HEK293 (cell line): ENCODE measurements at regions not wholly inside any gene's neighbourhood (a gene's known extent, or its start where the extent isn't known, plus 50 kb on each side); places are given as distances from the start of the nearest gene placed in this dataset.

Experiments used
- CTCF ChIA-PET: fragments of 350-600 bp; formaldehyde crosslinking; extraction: SDS; loops from one replicate; lab custom pipeline; 2021; ENCODE audit warnings: antibody characterized with exemption; lab: Yijun Ruan, JAX
- POLR2A ChIA-PET: fragments of 300-600 bp; formaldehyde crosslinking; extraction: SDS; loops from one replicate; lab custom pipeline; 2020; ENCODE audit warnings: antibody characterized with exemption, inconsistent platforms; lab: Yijun Ruan, JAX
- H3K27ac ChIP-seq: fragments of 200-500 bp; sonication (Bioruptor generic); 2 replicates; pipeline ENCODE4 v1.5.1; 2014; ENCODE audit warnings: low read depth, low read length, control low read depth, inconsistent platforms; ENCODE audit errors: extremely low read depth
- H3K36me3 ChIP-seq, 2 experiments: fragments of 200-500 bp in 1 of 2; sonication (Bioruptor generic) in 1 of 2; 1 replicate in 1 of 2; 2 replicates in 1 of 2; pipeline ENCODE4 v1.5.1; 2014 to 2017; ENCODE audit warnings: inconsistent platforms in 2 of 2, low read length in 2 of 2; ENCODE audit not compliant: control insufficient read depth in 2 of 2, insufficient read depth in 1 of 2
- H3K4me1 ChIP-seq: fragments of 200-500 bp; sonication (Bioruptor generic); 2 replicates; pipeline ENCODE4 v1.5.1; 2014; ENCODE audit warnings: mild to moderate bottlenecking, low read length, inconsistent platforms; ENCODE audit not compliant: control insufficient read depth, insufficient read depth
- H3K4me3 ChIP-seq: 2 replicates; pipeline ENCODE4 v1.5.1; 2011; ENCODE audit warnings: low read depth, mild to moderate bottlenecking, control low read depth, low read length, moderate library complexity
- H3K9me3 ChIP-seq: fragments of 200-500 bp; sonication (Bioruptor generic); 2 replicates; pipeline ENCODE4 v1.5.1; 2014; ENCODE audit warnings: low read depth, low read length, inconsistent platforms; ENCODE audit not compliant: control insufficient read depth, insufficient read depth
- GLI2 ChIP-seq: fragments of 450-650 bp; formaldehyde crosslinking; IDR thresholded peaks from 2 replicates; pipeline ENCODE4; 2017; ENCODE audit warnings: missing biosample characterization, missing genetic modification characterization, low read depth, borderline replicate concordance
- GLIS1 ChIP-seq: fragments of 450-650 bp; formaldehyde crosslinking; IDR thresholded peaks from 2 replicates; pipeline ENCODE4 v1.5.1; 2016; ENCODE audit warnings: missing biosample characterization, missing genetic modification characterization
- IKZF3 ChIP-seq: fragments of 450-650 bp; IDR thresholded peaks from 2 replicates; pipeline ENCODE4 v1.5.0; 2018; ENCODE audit warnings: missing biosample characterization, mild to moderate bottlenecking, missing genetic modification characterization, moderate library complexity
- KLF1 ChIP-seq: fragments of 450-650 bp; formaldehyde crosslinking; IDR thresholded peaks from 2 replicates; pipeline ENCODE4 v1.5.1; 2016; ENCODE audit warnings: missing biosample characterization, missing genetic modification characterization
- MEIS1 ChIP-seq: sonication (generic); formaldehyde crosslinking; IDR thresholded peaks from 2 replicates; pipeline ENCODE4 v1.8.1; 2022; ENCODE audit warnings: missing genetic modification reagents, mild to moderate bottlenecking, borderline replicate concordance
- OSR2 ChIP-seq: fragments of 450-650 bp; formaldehyde crosslinking; IDR thresholded peaks from 2 replicates; pipeline ENCODE4 v1.5.1; 2016; ENCODE audit warnings: missing biosample characterization, missing genetic modification characterization
- RBAK ChIP-seq: fragments of 450-650 bp; formaldehyde crosslinking; IDR thresholded peaks from 2 replicates; pipeline ENCODE4 v1.5.1; 2016; ENCODE audit warnings: missing biosample characterization, missing genetic modification characterization
- REPIN1 ChIP-seq: fragments of 450-650 bp; formaldehyde crosslinking; IDR thresholded peaks from 2 replicates; pipeline ENCODE4 v1.5.1; 2017; ENCODE audit warnings: missing biosample characterization, missing genetic modification characterization, low read depth
- SCRT1 ChIP-seq: fragments of 450-650 bp; formaldehyde crosslinking; IDR thresholded peaks from 2 replicates; pipeline ENCODE4 v1.5.1; 2016; ENCODE audit warnings: missing biosample characterization, missing genetic modification characterization, borderline replicate concordance
- TCF7L2 ChIP-seq: IDR thresholded peaks from 2 replicates; pipeline ENCODE4 v1.6.1; 2011; ENCODE audit warnings: low read depth, mild to moderate bottlenecking, inconsistent platforms, low read length, moderate library complexity, borderline replicate concordance
- ZBTB21 ChIP-seq: fragments of 450-650 bp; formaldehyde crosslinking; IDR thresholded peaks from 2 replicates; pipeline ENCODE4 v1.5.1; 2017; ENCODE audit warnings: missing biosample characterization, missing genetic modification characterization
- ZFP3 ChIP-seq: fragments of 450-650 bp; formaldehyde crosslinking; IDR thresholded peaks from 2 replicates; pipeline ENCODE4 v1.5.1; 2016; ENCODE audit warnings: low read depth, missing biosample characterization, missing genetic modification characterization
- ZNF155 ChIP-seq: fragments of 450-650 bp; formaldehyde crosslinking; IDR thresholded peaks from 2 replicates; pipeline ENCODE4 v1.5.1; 2016; ENCODE audit warnings: missing biosample characterization, missing genetic modification characterization
- ZNF214 ChIP-seq: fragments of 450-650 bp; formaldehyde crosslinking; IDR thresholded peaks from 2 replicates; pipeline ENCODE4 v1.5.1; 2017; ENCODE audit warnings: missing biosample characterization, mild to moderate bottlenecking, missing genetic modification characterization, borderline replicate concordance
- ZNF223 ChIP-seq: fragments of 450-650 bp; formaldehyde crosslinking; IDR thresholded peaks from 2 replicates; pipeline ENCODE4 v1.5.1; 2016; ENCODE audit warnings: missing biosample characterization, missing genetic modification characterization
- ZNF274 ChIP-seq, 2 experiments: fragments of 200-500 bp in 1 of 2; fragments of 450-650 bp in 1 of 2; sonication (Bioruptor generic) in 1 of 2; formaldehyde crosslinking in 1 of 2; IDR thresholded peaks; 2 replicates each; pipeline versions ENCODE4 v1.5.1 to v1.6.1; 2014 to 2016; ENCODE audit warnings: borderline replicate concordance in 1 of 2, inconsistent platforms in 1 of 2, low read length in 1 of 2, missing biosample characterization in 1 of 2, missing genetic modification characterization in 1 of 2
- ZNF302 ChIP-seq: fragments of 450-650 bp; formaldehyde crosslinking; IDR thresholded peaks from 2 replicates; pipeline ENCODE4 v1.5.1; 2016; ENCODE audit warnings: missing biosample characterization, missing genetic modification characterization, low read depth
- ZNF404 ChIP-seq: fragments of 450-650 bp; formaldehyde crosslinking; IDR thresholded peaks from 2 replicates; pipeline ENCODE4 v1.5.1; 2017; ENCODE audit warnings: missing biosample characterization, missing genetic modification characterization
- ZNF416 ChIP-seq: fragments of 450-650 bp; formaldehyde crosslinking; IDR thresholded peaks from 2 replicates; pipeline ENCODE4 v1.5.1; 2016; ENCODE audit warnings: missing biosample characterization, missing genetic modification characterization
- ZNF544 ChIP-seq: fragments of 450-650 bp; formaldehyde crosslinking; IDR thresholded peaks from 2 replicates; pipeline ENCODE4 v1.5.0; 2017; ENCODE audit warnings: missing biosample characterization, missing genetic modification characterization
- ZNF555 ChIP-seq: fragments of 450-650 bp; formaldehyde crosslinking; conservative IDR thresholded peaks from 2 replicates; pipeline ENCODE4 v1.5.1; 2017; ENCODE audit warnings: missing biosample characterization, mild to moderate bottlenecking, missing genetic modification characterization, inconsistent platforms
- ZNF560 ChIP-seq: fragments of 450-650 bp; formaldehyde crosslinking; IDR thresholded peaks from 2 replicates; pipeline ENCODE4 v1.5.1; 2017; ENCODE audit warnings: missing biosample characterization, missing genetic modification characterization, borderline replicate concordance
- ZNF585B ChIP-seq: fragments of 450-650 bp; formaldehyde crosslinking; IDR thresholded peaks from 2 replicates; pipeline ENCODE4 v1.5.1; 2016; ENCODE audit warnings: missing biosample characterization, missing genetic modification characterization
- ZNF596 ChIP-seq: fragments of 450-650 bp; IDR thresholded peaks from 2 replicates; pipeline ENCODE4 v1.5.0; 2018; ENCODE audit warnings: missing biosample characterization, mild to moderate bottlenecking, missing genetic modification characterization, moderate library complexity
- ZNF623 ChIP-seq: fragments of 450-650 bp; formaldehyde crosslinking; IDR thresholded peaks from 2 replicates; pipeline ENCODE4 v1.5.1; 2016; ENCODE audit warnings: missing biosample characterization, missing genetic modification characterization
- ZNF639 ChIP-seq: fragments of 450-650 bp; formaldehyde crosslinking; IDR thresholded peaks from 2 replicates; pipeline ENCODE4 v1.5.1; 2016; ENCODE audit warnings: missing biosample characterization, missing genetic modification characterization
- ZNF701 ChIP-seq: fragments of 450-650 bp; formaldehyde crosslinking; IDR thresholded peaks from 2 replicates; pipeline ENCODE4 v1.5.1; 2016; ENCODE audit warnings: missing biosample characterization, missing genetic modification characterization
- ZNF776 ChIP-seq: fragments of 450-650 bp; formaldehyde crosslinking; IDR thresholded peaks from 2 replicates; pipeline ENCODE4 v1.5.0; 2017; ENCODE audit warnings: missing biosample characterization, missing genetic modification characterization, borderline replicate concordance
- ZNF791 ChIP-seq: fragments of 450-650 bp; formaldehyde crosslinking; IDR thresholded peaks from 2 replicates; pipeline ENCODE4 v1.5.1; 2016; ENCODE audit warnings: missing biosample characterization, missing genetic modification characterization
- TF ChIP-seq, protein P1 (sequence below): fragments of 450-650 bp; formaldehyde crosslinking; IDR thresholded peaks from 2 replicates; pipeline ENCODE4 v1.5.1; 2016; ENCODE audit warnings: missing biosample characterization, missing genetic modification characterization, borderline replicate concordance

DNA sequence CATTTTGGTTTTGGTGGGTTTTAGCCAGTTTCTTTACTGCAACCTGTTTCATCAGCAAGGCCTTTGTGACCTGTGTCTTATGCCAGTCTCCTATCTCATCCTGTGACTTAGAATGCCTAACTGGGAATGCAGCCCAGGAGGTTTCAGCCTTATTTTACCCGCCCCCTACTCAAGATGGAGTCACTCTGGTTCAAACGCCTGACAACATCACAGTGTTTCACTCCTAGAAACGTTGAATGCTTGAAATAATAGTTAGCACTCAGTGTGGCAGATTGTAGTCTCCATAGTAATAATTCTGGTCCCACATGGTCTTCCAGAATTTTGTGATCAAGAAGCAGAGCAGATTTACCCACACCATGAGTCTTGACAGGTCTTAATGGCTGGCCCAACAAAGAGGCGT is 159.0 kb upstream of the TRIB2 start:
- H3K4me1 ChIP-seq, result peaks cover 12% of the 10 kb centered on the region
- H3K4me3 ChIP-seq, result no peak overlapping the region
- ChIA-PET POLR2A (no interaction called here), CTCF (interaction anchor here (0.6 to 1.9 kb wide), 2 partner anchors 10 to 509 kb away, joined by 4 to 6 read pairs; no protein-coding TSS in a partner anchor)
- H3K9me3 ChIP-seq, result no peaks in the 10 kb centered on the region
- no peak overlapping the region for H3K27ac ChIP-seq
- no peaks in the 10 kb centered on the region for H3K36me3 ChIP-seq
- TF ChIP-seq ZNF791 (tag by site-specific recombination) (no peak), SCRT1 (tag by site-specific recombination) (no peak), ZNF623 (no peak), ZNF404 (tag by site-specific recombination) (no peak), TCF7L2 (no peak), ZNF555 (tag by site-specific recombination) (no peak), ZNF155 (tag by site-specific recombination) (no peak), REPIN1 (tag by site-specific recombination) (no peak), ZNF302 (tag by site-specific recombination) (no peak)

- H3K4me3 ChIP-seq, result no peak overlapping the region
- TF ChIP-seq GLIS1 (tag by site-specific recombination), result no peak
- no peak for TF ChIP-seq ZNF596
- TF ChIP-seq KLF1 (tag by site-specific recombination), result no peak
- TF ChIP-seq RBAK (tag by site-specific recombination), result no peak
- no peak for TF ChIP-seq ZNF585B (tag by site-specific recombination)
- no peak for TF ChIP-seq ZNF701 (tag by site-specific recombination)
- TF ChIP-seq ZNF416 (tag by site-specific recombination), result no peak
- TF ChIP-seq ZFP3 (tag by site-specific recombination), result no peak
- no peak for TF ChIP-seq ZNF214
- TF ChIP-seq MEIS1 (CRISPR knock-in tag), result no peak
- TF ChIP-seq ZNF560, result no peak
- TF ChIP-seq ZBTB21 (tag by site-specific recombination), result no peak
- POLR2A ChIA-PET, result no interaction called here
- H3K9me3 ChIP-seq, result no peaks in the 10 kb centered on the region
- no peaks in the 10 kb centered on the region for H3K36me3 ChIP-seq
- peaks cover 12% of the 10 kb centered on the region for H3K4me1 ChIP-seq
- H3K27ac ChIP-seq, result no peak overlapping the region
- CTCF ChIA-PET, result interaction anchor here (0.6 kb wide), 1 partner anchor 18 kb away, joined by 3 read pairs; no protein-coding TSS in a partner anchor
Measured at GRCh38 chr2:12558519-12558918, 158.2 kb upstream of the TRIB2 start.

- peaks cover 3% of the 10 kb centered on the region for H3K4me1 ChIP-seq
- no peaks in the 10 kb centered on the region for H3K9me3 ChIP-seq
- ChIA-PET POLR2A (no interaction called here), CTCF (no interaction called here)
- no peaks in the 10 kb centered on the region for H3K36me3 ChIP-seq
- no peak overlapping the region for H3K4me3 ChIP-seq
- H3K27ac ChIP-seq, result no peak overlapping the region
- no peak for TF ChIP-seq OSR2
- TF ChIP-seq ZNF223 (tag by site-specific recombination), result no peak
- TF ChIP-seq ZNF274 (IDR thresholded peaks at IDR 0.05; ENCODE audit: low read length), result no peak
- no peak for TF ChIP-seq ZNF274 (tag by site-specific recombination; IDR thresholded peaks at IDR 0.05; ENCODE audit: borderline replicate concordance)
- no peak for TF ChIP-seq ZNF776 (tag by site-specific recombination)
- TF ChIP-seq, protein P1, sequence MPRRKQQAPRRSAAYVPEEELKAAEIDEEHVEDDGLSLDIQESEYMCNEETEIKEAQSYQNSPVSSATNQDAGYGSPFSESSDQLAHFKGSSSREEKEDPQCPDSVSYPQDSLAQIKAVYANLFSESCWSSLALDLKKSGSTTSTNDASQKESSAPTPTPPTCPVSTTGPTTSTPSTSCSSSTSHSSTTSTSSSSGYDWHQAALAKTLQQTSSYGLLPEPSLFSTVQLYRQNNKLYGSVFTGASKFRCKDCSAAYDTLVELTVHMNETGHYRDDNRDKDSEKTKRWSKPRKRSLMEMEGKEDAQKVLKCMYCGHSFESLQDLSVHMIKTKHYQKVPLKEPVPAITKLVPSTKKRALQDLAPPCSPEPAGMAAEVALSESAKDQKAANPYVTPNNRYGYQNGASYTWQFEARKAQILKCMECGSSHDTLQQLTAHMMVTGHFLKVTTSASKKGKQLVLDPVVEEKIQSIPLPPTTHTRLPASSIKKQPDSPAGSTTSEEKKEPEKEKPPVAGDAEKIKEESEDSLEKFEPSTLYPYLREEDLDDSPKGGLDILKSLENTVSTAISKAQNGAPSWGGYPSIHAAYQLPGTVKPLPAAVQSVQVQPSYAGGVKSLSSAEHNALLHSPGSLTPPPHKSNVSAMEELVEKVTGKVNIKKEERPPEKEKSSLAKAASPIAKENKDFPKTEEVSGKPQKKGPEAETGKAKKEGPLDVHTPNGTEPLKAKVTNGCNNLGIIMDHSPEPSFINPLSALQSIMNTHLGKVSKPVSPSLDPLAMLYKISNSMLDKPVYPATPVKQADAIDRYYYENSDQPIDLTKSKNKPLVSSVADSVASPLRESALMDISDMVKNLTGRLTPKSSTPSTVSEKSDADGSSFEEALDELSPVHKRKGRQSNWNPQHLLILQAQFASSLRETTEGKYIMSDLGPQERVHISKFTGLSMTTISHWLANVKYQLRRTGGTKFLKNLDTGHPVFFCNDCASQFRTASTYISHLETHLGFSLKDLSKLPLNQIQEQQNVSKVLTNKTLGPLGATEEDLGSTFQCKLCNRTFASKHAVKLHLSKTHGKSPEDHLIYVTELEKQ (tag by site-specific recombination), result no peak
- no peak for TF ChIP-seq GLI2 (tag by site-specific recombination)
- TF ChIP-seq ZNF544 (tag by site-specific recombination), result no peak
- no peak for TF ChIP-seq ZNF639 (tag by site-specific recombination)
- TF ChIP-seq IKZF3 (tag by site-specific recombination), result no peak
Measured at GRCh38 chr2:12560618-12561017, 156.1 kb upstream of the TRIB2 start.
